A673 (cell line): ENCODE measurements at regions not wholly inside any gene's neighbourhood (a gene's known extent, or its start where the extent isn't known, plus 50 kb on each side); places are given as distances from the start of the nearest gene placed in this dataset.

Experiments used
- BruUV-seq: library from RNA; stranded (reverse); fragments of 400-500 nt; replicated peaks from 2 replicates; lab custom pipeline; 2021; lab: Mats Ljungman, UMichigan
- CTCF ChIA-PET: fragments of 300-600 bp; sonication (Branson Sonifier 250); formaldehyde crosslinking; loops from one replicate; lab custom pipeline; 2022; ENCODE audit warnings: antibody characterized with exemption; lab: Charles Lee
- POLR2A ChIA-PET: fragments of 300-600 bp; sonication (Branson Sonifier 250); formaldehyde crosslinking; loops from one replicate; lab custom pipeline; 2022; ENCODE audit warnings: antibody characterized with exemption; ENCODE audit not compliant: low non-redundant PET; lab: Charles Lee
- DNase-seq: peaks from one replicate; pipeline ENCODE4 v3.0.0-alpha.2; 2015; ENCODE audit warnings: low spot score
- H3K27ac ChIP-seq: fragments of 200-600 bp; sonication (generic); 2 replicates; pipeline ENCODE4 v1.5.1; 2016; ENCODE audit warnings: mixed run types, low read depth, mild to moderate bottlenecking, mixed read lengths, antibody characterized with exemption, low read length; ENCODE audit not compliant: poor library complexity, severe bottlenecking
- H3K27me3 ChIP-seq: fragments of 200-600 bp; sonication (generic); replicated peaks from 2 replicates; pipeline ENCODE4 v1.6.1; 2017; ENCODE audit warnings: mixed run types, low read depth, mild to moderate bottlenecking, mixed read lengths, antibody characterized with exemption, low read length; ENCODE audit not compliant: insufficient read depth, poor library complexity
- H3K36me3 ChIP-seq: fragments of 200-600 bp; sonication (generic); 2 replicates; pipeline ENCODE4 v1.6.1; 2016; ENCODE audit warnings: mixed run types, mild to moderate bottlenecking, mixed read lengths, antibody characterized with exemption, low read length; ENCODE audit not compliant: insufficient read depth, poor library complexity, severe bottlenecking
- H3K4me1 ChIP-seq: fragments of 200-600 bp; sonication (generic); 2 replicates; pipeline ENCODE4 v1.6.1; 2017; ENCODE audit warnings: mixed run types, mild to moderate bottlenecking, mixed read lengths, antibody characterized with exemption, low read length; ENCODE audit not compliant: insufficient read depth, poor library complexity, severe bottlenecking
- H3K4me3 ChIP-seq: fragments of 200-600 bp; sonication (generic); 2 replicates; pipeline ENCODE4 v1.5.1; 2016; ENCODE audit warnings: low read depth, mixed run types, mild to moderate bottlenecking, mixed read lengths, low read length; ENCODE audit not compliant: poor library complexity, severe bottlenecking
- H3K9me3 ChIP-seq: fragments of 200-600 bp; sonication (generic); 2 replicates; pipeline ENCODE4 v1.6.1; 2016; ENCODE audit warnings: mixed run types, low read depth, mild to moderate bottlenecking, mixed read lengths, antibody characterized with exemption, low read length; ENCODE audit not compliant: poor library complexity, severe bottlenecking
- EZH2 ChIP-seq: fragments of 200-600 bp; sonication (generic); IDR thresholded peaks from 2 replicates; pipeline ENCODE4 v1.6.1; 2017; ENCODE audit warnings: borderline replicate concordance, low read depth, mild to moderate bottlenecking, mixed read lengths, antibody characterized with exemption, low read length; ENCODE audit not compliant: poor library complexity, severe bottlenecking
- intact Hi-C: fragments of 100-400 bp; cut with micrococcal nuclease; formaldehyde crosslinking; loops from one replicate; pipeline ENCODE4 v1.10.0; 2022; ENCODE audit not compliant: unreplicated experiment
- TF ChIP-seq, protein P1 (sequence below): fragments of 300-800, 200-600 bp; sonication (generic); conservative IDR thresholded peaks from 2 replicates; pipeline ENCODE4 v1.5.1; 2017; ENCODE audit warnings: low read depth, mild to moderate bottlenecking, antibody characterized with exemption, low read length, moderate library complexity, mixed read lengths

DNA sequence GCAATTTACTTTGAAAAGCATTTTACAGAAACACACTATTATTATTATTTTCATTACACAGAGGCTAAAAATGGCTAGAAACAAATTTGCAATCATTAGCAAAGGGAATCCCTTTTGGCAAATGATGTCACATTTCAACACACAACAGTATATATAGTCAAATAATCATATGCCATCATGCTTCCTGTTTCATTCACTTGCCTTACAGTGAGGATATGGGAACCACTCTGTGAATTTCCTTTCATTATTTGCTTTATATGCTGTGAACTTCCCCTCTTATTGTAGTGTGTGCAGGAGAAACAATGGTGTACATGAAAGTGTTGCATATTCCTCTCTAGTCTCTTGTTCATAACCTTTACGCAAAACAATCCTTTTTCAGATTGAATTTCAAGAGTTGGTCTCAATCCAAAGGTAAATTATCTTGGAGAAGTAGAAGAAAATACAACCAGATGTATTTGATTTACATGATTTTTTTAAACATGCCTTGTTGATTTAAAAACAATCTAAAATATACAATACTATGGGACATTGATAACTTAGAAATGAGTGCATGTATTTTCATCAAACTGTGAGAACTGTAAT lies 657.3 kb downstream of the EFNB2 start:
- CTCF ChIA-PET: no interaction called here

DNA sequence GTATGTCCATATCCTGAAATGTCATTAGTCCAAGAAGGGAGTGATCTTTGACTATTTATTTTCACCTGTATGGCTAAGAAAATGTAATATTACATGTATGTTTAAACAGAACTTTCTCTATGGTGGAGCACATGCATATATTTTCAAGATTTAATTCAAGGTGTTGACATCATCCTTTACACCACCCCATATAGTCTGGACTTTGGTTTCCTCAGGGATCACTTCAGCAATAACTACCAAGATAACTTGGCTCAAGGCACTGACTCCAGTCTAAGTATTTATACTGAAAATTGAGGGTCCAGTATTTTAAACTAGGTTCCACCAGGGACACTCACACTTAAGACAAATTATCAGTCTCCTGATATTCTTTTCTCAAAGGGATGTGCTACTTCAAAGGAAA lies 660.6 kb downstream of the EFNB2 start:
- CTCF ChIA-PET: no interaction called here
- no peak for DNase-seq
- no TSS peak for BruUV-seq
- no peak overlapping the region for H3K4me3 ChIP-seq
- no peak for TF ChIP-seq EZH2
- TF ChIP-seq, protein P1, sequence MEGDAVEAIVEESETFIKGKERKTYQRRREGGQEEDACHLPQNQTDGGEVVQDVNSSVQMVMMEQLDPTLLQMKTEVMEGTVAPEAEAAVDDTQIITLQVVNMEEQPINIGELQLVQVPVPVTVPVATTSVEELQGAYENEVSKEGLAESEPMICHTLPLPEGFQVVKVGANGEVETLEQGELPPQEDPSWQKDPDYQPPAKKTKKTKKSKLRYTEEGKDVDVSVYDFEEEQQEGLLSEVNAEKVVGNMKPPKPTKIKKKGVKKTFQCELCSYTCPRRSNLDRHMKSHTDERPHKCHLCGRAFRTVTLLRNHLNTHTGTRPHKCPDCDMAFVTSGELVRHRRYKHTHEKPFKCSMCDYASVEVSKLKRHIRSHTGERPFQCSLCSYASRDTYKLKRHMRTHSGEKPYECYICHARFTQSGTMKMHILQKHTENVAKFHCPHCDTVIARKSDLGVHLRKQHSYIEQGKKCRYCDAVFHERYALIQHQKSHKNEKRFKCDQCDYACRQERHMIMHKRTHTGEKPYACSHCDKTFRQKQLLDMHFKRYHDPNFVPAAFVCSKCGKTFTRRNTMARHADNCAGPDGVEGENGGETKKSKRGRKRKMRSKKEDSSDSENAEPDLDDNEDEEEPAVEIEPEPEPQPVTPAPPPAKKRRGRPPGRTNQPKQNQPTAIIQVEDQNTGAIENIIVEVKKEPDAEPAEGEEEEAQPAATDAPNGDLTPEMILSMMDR: no peak
- H3K27ac ChIP-seq: no peak overlapping the region
- no peaks in the 10 kb centered on the region for H3K36me3 ChIP-seq
- POLR2A ChIA-PET: no interaction called here
- H3K4me1 ChIP-seq: no peaks in the 10 kb centered on the region
- no peaks in the 10 kb centered on the region for H3K27me3 ChIP-seq
- intact Hi-C loops: no loop called here
- H3K9me3 ChIP-seq: no peaks in the 10 kb centered on the region

More for the DNA sequence above, 657.3 kb downstream of the EFNB2 start:
- Histone ChIP-seq H3K36me3 (no peaks in the 10 kb centered on the region), H3K27ac (no peak overlapping the region), H3K4me3 (no peak overlapping the region), H3K9me3 (no peaks in the 10 kb centered on the region), H3K27me3 (no peaks in the 10 kb centered on the region), H3K4me1 (no peaks in the 10 kb centered on the region)
- intact Hi-C loops: no loop called here
- POLR2A ChIA-PET: no interaction called here
- no TSS peak for BruUV-seq
- DNase-seq: peak; percentile 5
- TF ChIP-seq EZH2: no peak
- TF ChIP-seq, protein P1: no peak

DNA sequence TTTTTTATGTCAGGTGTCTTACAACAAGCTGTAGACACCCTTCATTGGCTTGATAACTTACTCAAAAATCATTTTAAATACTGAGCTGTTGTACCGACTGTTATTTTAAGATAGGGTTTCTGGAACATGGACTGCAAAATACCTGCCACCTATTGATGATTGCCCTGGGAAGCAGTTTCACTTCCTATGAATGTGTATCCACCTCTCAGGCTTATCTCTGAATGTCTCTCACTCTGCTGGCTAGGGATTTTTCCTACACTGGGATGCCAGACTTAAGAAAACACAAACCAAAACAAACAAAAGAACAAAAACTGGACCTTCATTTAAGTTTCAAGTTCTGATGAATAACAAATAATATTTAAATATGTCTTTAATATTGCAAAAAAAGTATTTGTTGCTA lies 663.7 kb downstream of the EFNB2 start:
- CTCF ChIA-PET: no interaction called here
- no peak overlapping the region for H3K4me3 ChIP-seq
- DNase-seq: no peak
- TF ChIP-seq, protein P1: no peak
- TF ChIP-seq EZH2: no peak
- intact Hi-C loops: no loop called here
- H3K9me3 ChIP-seq: no peaks in the 10 kb centered on the region
- POLR2A ChIA-PET: no interaction called here
- H3K36me3 ChIP-seq: no peaks in the 10 kb centered on the region
- H3K27me3 ChIP-seq: no peaks in the 10 kb centered on the region
- no TSS peak for BruUV-seq
- H3K27ac ChIP-seq: no peak overlapping the region
- H3K4me1 ChIP-seq: no peaks in the 10 kb centered on the region
